ENCODE measurements at regions not wholly inside any gene's neighbourhood (a gene's known extent, or its start where the extent isn't known, plus 50 kb on each side); places are given as distances from the start of the nearest gene placed in this dataset.

DNA sequence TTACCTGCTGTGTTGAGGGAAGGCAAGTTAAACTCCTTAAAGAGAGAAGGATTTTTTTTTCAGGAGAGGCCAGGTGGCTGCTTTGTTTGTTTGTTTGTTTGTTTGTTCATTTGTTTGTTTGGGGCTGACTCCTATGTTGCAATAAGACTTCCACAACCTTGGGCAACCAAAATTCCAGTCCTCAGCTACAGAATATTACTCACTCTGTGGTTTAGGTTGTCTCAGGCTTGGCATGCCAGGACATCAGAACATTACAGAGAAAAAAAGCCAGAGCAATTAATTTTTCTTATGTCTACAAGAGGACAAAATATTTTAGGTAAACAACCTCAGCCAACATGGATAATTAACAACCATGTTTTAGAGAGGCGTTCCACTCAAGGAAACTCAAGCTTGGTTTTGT is 156.7 kb upstream of the ATP11B start:
- H3K27me3 ChIP-seq: no peaks in the 10 kb centered on the region
- no peaks in the 10 kb centered on the region for H3K4me1 ChIP-seq (ENCODE audit: low read depth)
- no peaks in the 10 kb centered on the region for H3K36me3 ChIP-seq
- peak in 1 of 2 donors; percentile 1 for DNase-seq (ENCODE audit: low read depth in 1 of 2, low spot score in 1 of 2)
- no peak overlapping the region for H3K4me3 ChIP-seq
- TF ChIP-seq, protein P1, sequence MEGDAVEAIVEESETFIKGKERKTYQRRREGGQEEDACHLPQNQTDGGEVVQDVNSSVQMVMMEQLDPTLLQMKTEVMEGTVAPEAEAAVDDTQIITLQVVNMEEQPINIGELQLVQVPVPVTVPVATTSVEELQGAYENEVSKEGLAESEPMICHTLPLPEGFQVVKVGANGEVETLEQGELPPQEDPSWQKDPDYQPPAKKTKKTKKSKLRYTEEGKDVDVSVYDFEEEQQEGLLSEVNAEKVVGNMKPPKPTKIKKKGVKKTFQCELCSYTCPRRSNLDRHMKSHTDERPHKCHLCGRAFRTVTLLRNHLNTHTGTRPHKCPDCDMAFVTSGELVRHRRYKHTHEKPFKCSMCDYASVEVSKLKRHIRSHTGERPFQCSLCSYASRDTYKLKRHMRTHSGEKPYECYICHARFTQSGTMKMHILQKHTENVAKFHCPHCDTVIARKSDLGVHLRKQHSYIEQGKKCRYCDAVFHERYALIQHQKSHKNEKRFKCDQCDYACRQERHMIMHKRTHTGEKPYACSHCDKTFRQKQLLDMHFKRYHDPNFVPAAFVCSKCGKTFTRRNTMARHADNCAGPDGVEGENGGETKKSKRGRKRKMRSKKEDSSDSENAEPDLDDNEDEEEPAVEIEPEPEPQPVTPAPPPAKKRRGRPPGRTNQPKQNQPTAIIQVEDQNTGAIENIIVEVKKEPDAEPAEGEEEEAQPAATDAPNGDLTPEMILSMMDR (IDR thresholded peaks at IDR 0.05; ENCODE audit: low read depth, low read length): no peak
- no peak overlapping the region for H3K27ac ChIP-seq
- H3K9me3 ChIP-seq (ENCODE audit: low read depth): no peaks in the 10 kb centered on the region

DNA sequence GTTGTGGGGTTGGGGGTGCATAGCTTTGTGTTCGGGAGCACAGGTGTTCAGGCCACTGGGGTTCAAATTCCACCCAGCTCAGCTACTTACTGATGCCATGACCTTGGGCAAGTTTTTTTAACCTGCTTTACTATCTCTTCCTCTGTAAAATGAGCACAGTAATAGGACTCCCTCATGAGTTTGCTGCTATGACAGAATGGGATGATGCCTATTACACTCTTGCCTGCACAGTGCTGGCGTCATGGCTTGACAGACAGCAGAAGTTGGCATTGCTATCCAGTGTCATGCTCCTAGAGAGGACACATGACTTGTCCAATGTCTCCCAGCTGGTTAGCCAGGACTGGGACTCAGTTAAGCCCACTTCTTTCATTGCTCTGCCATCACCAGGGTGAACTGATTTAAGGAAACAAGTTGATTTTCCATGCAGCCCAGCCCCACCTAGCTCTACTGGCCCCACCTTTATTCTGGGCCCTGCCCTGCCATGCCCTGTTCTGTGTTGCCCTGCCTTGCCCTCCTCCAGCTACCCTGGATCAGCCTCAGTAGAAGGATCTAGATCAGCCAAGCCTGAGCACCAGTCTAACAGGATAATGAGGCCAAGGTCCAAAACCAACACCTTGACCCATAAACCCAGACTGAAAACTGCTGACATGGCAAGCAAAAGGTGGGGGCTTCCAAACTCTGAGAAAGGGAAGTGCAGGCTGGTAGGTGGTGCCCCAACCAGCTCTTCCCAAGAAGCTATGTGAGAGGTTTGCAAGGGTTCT is 155.8 kb upstream of the ATP11B start:
- H3K4me3 ChIP-seq: no peak overlapping the region
- TF ChIP-seq, protein P1 (IDR thresholded peaks at IDR 0.05; ENCODE audit: low read depth, low read length): no peak
- no peaks in the 10 kb centered on the region for H3K9me3 ChIP-seq (ENCODE audit: low read depth)
- H3K27ac ChIP-seq: no peak overlapping the region
- DNase-seq (ENCODE audit: low read depth in 1 of 2, low spot score in 1 of 2): no peak
- no peaks in the 10 kb centered on the region for H3K36me3 ChIP-seq
- H3K27me3 ChIP-seq: no peaks in the 10 kb centered on the region
- no peaks in the 10 kb centered on the region for H3K4me1 ChIP-seq (ENCODE audit: low read depth)

DNA sequence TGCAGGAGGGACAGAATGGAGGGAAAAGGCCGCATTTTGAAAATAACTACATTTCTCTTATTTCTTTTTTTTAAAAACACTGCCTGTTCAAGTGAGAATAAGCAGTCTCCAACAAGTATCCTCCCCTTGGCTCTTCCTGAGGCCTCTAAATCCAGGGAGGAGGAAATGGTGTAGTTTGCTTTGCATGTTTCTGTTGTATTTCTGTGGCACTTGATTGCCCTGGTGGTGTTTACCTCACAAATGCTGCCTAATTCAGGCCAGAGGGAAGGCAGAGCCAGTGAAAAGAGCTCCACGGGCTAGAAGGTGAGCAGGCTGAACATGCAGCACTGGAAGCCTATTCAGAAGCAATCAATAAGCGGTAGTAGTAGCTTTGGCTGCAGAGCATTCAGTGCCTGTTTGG is 149.3 kb upstream of the ATP11B start:
- Histone ChIP-seq H3K27ac (no peak overlapping the region), H3K4me1 (ENCODE audit: low read depth) (no peaks in the 10 kb centered on the region), H3K9me3 (ENCODE audit: low read depth) (no peaks in the 10 kb centered on the region), H3K4me3 (no peak overlapping the region), H3K36me3 (no peaks in the 10 kb centered on the region), H3K27me3 (no peaks in the 10 kb centered on the region)
- DNase-seq (ENCODE audit: low read depth in 1 of 2, low spot score in 1 of 2): no peak
- TF ChIP-seq, protein P1 (IDR thresholded peaks at IDR 0.05; ENCODE audit: low read depth, low read length): no peak

DNA sequence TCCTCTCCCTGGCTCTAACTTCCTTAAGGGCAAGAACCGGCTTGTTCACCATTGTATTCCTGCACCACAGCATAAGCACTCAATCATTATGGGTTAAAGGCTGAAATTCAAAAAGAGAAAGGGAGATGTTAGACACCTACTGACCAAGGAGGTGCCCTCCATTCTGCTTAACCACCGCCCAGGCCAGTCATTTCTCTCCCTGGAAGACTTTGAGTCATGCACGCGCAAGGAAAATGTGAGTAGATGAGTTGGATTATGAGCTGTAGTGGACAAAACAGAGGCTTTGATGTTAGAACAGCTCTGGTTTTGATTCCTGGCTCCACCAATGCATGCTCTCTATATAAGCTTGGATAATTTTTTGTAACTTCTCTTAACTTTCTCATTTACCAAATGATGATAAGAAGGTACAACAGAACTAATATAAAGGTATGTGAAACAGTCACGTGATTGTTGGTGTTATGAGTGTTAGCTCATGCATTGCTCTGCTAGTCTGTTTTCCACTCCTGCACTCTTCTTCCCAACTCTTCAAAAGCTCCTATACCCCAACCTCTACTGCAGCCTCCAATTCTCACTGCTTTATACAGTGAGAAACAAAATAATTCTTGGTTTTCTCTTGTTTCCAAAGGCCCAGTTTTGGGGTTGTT is 148.4 kb upstream of the ATP11B start:
- TF ChIP-seq, protein P1 (IDR thresholded peaks at IDR 0.05; ENCODE audit: low read depth, low read length): no peak
- H3K36me3 ChIP-seq: no peaks in the 10 kb centered on the region
- H3K27ac ChIP-seq: no peak overlapping the region
- H3K4me1 ChIP-seq (ENCODE audit: low read depth): no peaks in the 10 kb centered on the region
- no peaks in the 10 kb centered on the region for H3K9me3 ChIP-seq (ENCODE audit: low read depth)
- no peak for DNase-seq (ENCODE audit: low read depth in 1 of 2, low spot score in 1 of 2)
- H3K27me3 ChIP-seq: no peaks in the 10 kb centered on the region
- H3K4me3 ChIP-seq: no peak overlapping the region

DNA sequence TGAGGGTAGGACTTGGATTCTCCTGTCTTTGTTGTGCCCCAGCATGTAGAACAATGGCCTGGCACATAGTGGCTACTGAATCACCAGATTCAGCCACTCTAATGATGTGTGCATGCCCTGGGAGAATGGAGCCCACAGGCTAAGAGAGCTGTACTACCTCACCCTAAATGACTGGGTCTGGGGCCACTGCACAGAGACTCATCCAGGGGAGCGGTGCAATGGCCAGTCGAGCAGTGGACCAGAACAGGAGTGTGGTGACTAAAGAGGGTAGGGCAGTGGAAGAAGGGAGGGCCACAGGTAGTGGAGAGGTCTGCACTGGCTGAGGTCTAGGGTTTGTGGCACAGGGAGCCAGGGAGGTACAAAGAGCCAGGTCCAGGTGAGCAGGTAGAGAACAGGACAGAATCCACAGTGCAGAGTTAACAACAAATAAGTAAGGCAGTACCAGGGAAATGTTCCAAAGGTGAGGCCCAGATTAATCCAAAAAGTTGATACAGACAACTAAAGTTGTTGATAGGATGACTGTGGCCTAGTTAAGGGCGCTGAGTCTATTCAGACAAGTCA is 142.7 kb upstream of the ATP11B start:
- TF ChIP-seq, protein P1 (IDR thresholded peaks at IDR 0.05; ENCODE audit: low read depth, low read length): no peak
- Histone ChIP-seq H3K36me3 (no peaks in the 10 kb centered on the region), H3K9me3 (ENCODE audit: low read depth) (no peaks in the 10 kb centered on the region), H3K4me1 (ENCODE audit: low read depth) (no peaks in the 10 kb centered on the region), H3K27ac (no peak overlapping the region), H3K4me3 (no peak overlapping the region), H3K27me3 (no peaks in the 10 kb centered on the region)
- no peak for DNase-seq (ENCODE audit: low read depth in 1 of 2, low spot score in 1 of 2)
